Activated CD8-positive, alpha-beta memory T cell treated with anti-CD3 and anti-CD28 coated beads, Interleukin-2, amount 50 U/mL, for 48 hours (primary cell): ENCODE measurements at regions not wholly inside any gene's neighbourhood (a gene's known extent, or its start where the extent isn't known, plus 50 kb on each side); places are given as distances from the start of the nearest gene placed in this dataset.
A peak's percentile ranks its signal among the peaks of the same experiment; 100 is the strongest.
"Not testable (repeated sequence)": the region's sequence is repeated elsewhere in the genome, so short reads cannot be mapped to it uniquely, and the experiment has no call there.

Experiments
- DNase-seq: peaks from one replicate; pipeline ENCODE4 v3.0.0-alpha.2; 2020

DNA sequence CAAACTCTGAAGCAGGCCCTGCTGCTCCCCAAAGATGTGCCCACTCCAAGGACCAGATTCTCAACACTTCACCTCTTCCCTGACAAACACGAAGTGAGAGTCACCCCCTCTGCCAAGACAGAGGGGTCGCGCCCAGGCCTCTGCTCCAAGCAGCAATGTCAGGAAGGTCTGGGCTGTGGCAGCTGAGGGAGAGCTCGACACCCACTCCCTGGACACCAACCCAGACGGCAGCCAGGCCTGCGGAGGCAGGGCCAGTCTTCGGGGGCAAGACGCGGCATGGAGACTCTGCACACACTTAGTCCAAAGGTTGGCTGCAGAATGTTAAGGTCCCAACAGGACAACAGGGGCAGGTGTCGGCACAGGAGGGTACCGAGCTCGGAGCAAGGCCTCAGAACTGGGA, 144.2 kb downstream of the DLL1 start:
- DNase-seq = no peak

DNA sequence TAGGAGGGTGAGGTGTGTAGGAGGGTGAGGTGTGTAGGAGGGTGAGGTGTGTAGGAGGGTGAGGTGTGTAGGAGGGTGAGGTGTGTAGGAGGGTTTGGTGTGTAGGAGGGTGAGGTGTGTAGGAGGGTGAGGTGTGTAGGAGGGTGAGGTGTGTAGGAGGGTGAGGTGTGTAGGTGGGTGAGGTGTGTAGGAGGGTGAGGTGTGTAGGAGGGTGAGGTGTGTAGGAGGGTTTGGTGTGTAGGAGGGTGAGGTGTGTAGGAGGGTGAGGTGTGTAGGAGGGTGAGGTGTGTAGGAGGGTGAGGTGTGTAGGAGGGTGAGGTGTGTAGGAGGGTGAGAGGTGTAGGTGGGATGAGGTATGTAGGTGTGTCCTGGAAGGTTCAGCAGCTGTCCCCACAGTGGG, 144.7 kb downstream of the DLL1 start:
- DNase-seq = not testable (repeated sequence)

DNA sequence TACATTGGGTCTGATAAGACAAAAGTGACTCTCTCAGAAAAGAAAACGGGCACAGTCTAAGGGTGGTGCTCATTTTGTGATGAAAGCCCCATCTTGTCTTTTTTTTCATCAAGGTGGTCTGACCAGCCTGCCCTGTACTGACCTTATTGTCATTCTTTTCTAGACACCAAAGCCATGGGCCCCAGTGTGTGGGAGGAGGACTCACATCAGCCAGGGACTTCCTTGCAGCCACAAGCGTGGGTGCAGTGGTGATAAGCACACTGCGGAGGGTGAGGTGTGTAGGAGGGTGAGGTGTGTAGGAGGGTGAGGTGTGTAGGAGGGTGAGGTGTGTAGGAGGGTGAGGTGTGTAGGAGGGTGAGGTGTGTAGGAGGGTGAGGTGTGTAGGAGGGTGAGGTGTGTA, 145.2 kb downstream of the DLL1 start:
- DNase-seq = not testable (repeated sequence)

DNA sequence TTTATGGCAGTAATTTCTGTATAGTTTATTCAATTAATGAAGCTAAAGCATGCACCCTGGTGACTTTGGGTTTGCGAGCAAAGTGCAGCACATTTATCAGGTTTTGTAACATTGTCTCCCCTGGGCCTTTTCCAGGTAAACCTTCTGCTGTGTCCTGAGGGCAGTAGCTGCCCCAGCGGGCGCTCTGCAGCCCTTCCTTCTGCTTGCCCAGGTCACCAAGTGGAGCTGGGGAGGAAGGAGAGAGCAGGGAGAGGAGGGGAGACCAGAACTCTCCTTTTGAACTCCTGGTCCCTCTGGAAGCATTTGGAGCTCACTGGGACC, 145.6 kb downstream of the DLL1 start:
- no peak for DNase-seq

DNA sequence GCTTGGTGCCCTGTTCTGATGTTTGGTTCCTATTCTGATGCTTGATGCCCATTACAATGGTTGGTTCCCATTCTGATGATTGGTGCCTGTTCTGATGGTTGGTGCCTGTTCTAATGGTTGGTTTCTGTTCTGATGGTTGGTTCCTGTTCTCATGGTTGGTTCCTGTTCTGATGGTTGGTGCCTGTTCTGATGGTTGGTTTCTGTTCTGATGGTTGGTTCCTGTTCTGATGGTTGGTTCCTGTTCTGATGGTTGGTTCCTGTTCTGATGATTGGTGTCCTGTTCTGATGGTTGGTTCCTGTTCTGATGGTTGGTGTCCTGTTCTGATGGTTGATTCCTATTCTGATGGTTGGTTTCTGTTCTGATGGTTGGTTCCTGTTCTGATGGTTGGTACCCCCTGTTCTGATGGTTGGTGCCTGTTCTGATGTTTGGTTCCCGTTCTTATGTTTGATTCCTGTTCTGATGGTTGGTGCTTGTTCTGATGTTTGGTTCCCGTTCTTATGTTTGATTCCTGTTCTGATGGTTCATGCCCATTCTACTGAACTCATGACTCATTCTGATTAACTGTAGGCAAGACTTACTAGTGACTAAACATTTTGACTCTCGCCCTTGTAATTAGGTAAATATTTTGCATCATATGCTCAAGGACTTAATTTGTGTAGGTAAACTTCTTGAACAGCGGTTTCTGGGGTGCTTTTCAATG, 146.2 kb downstream of the DLL1 start:
- DNase-seq = no peak

DNA sequence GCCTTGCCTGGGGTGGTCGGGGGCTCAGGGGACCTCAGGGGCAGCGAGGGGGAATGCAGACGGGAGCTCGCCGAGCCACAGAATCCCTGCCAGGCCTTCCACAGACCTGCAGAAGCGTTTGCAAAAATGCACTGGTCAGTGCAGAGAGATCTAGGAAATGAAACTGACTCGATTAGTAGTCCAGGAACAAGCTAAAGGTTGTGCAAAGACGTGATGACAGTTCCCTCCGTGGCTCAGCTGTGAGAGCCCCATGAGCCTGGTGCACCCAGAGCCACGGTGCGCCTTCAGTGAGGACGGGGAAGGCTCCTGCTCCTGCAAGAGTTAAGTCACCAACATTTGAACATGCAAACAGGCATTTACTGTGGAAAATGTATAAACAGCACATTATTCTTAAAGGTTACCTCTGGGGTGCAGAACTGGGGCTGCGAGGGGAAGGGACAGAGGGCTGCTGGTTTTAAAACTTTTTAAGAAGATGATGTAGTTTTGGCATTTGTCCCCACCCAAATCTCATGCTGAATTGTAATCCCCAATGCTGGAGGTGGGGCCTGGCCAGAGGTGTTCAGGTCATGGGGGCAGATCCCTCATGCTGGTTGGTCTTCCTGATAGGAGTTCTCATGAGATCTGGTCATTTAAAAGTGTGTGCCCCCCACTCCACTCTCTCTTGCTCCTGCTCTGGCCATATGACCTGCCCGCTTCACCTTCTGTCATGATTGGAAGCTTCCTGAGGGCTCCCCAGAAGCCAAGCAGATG, 147.3 kb downstream of the DLL1 start:
- DNase-seq = no peak

DNA sequence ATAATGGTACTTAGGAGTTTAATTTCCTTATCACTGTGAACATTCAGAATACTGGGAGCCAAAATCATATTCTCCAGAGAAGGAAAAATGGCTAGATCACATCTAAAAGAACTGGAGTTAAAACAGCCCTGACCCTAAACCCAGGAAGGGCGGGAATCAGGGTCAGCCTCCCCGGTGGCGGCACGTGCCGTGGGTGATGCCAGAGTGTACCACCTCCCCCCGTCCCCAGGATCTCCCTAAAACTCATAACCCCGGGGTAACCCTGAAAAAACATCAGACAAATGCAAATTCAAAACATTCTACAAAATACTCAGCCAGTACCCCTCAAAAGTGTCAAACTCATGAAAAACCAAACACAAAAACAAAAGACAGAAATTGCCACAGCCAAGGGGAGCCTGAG, 148.3 kb downstream of the DLL1 start:
- DNase-seq = no peak

DNA sequence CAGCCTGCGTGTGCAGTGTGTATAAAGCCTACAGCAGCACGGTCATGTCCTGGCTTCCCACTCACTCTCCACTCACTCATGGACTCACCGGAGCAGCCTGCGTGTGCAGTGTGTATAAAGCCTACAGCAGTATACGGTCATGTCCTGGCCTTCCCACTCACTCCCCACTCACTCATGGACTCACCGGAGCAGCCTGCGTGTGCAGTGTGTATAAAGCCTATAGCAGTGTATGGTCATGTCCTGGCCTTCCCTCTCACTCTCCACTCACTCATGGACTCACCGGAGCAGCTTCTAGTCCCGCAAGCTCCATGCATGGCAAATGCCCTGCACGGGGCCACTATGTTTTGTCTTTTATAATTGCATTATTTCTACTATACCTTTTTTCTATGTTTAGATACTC, 149.8 kb downstream of the DLL1 start:
- DNase-seq = not testable (repeated sequence)

DNA sequence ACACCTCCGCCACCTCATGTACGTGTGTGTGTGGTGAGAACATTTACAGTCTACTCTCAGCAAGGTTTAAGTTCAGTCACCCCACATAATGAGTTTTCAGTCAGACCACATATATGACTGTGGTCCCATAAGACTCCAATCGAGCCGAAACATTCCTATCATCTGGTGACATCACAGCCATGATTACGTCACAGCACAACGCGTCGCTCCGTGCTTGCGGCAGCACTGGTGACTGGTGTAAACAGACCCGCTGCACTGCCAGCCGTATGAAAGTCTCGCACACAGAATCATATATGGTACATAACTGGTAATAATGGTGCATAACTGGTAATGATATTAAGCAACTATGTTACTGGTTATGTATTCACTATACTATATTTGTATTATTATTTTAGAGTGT, 150.7 kb downstream of the DLL1 start:
- no peak for DNase-seq

DNA sequence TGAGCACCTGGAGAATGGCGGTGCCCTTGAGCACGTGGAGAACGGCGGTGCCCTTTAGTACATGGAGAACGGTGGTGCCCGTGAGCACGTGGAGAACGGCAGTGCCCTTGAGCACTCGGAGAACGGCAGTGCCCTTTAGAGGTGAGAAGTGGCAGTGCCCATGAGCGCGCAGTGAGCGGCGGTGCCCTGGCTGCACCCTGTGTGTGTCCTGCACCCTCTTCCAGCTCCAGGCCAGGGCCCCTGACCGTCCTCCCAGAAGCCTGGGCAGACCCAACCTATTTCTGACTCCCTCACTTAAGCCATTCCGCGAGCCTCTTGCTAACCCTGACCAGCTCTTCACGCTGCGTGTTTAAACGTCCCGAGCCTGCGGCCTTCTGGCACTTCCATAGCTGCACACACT, 151.3 kb downstream of the DLL1 start:
- DNase-seq = no peak

DNA sequence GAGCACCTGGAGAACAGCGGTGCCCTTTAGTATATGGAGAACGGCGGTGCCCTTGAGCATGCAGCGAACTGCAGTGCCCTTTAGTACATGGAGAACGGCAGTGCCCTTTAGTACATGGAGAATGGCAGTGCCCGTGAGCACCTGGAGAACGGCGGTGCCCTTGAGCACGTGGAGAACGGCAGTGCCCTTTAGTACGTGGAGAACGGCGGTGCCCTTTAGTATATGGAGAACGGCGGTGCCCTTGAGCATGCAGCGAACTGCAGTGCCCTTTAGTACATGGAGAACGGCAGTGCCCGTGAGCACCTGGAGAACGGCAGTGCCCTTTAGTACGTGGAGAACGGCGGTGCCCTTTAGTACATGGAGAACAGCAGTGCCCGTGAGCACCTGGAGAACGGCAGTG, 151.8 kb downstream of the DLL1 start:
- not testable (repeated sequence) for DNase-seq

DNA sequence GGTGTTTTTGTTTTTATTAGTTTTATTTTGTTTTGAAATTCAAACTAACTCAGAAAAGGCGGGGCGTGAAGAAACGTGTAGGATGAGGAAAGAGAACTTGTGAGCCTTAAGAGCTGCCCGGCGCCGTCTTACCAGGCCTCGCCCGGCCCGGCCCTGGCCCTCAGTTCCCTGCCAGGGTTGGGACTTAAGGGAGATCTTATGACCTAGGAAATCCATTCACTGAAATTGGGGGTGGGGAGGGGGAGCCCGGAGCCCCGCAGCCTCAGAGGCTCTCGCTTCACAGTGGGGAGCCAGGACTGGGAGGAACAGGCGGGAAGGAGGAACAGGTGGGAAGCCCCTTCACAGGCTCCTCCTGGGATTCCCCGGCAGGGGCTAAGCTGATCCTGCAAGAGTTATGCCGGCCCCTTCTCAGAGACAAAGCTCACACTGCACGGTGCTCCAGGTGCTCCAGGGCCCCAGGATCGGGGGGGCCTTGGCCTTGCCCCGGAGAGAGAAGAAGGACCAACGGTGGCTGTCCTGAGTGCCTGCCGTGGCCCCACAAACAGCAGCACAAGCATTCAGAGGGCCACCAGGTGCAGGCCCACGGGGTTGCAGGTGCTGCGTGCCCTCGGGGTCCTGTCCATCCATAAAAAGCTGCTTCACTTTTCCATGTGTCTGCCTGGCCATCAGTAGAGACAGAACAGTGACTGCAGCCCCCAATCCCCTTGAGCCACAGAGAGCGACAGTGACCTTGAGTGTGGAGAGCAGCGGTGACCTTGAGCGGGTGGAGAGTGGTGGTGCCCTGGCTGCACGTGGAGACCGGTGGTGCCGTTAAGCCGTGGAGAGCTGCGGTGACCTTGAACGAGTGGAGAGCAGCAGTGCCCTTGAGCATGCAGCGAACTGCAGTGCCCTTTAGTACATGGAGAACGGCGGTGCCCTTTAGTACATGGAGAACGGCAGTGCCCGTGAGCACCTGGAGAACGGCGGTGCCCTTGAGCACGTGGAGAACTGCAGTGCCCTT, 152.7 kb downstream of the DLL1 start:
- no peak for DNase-seq

DNA sequence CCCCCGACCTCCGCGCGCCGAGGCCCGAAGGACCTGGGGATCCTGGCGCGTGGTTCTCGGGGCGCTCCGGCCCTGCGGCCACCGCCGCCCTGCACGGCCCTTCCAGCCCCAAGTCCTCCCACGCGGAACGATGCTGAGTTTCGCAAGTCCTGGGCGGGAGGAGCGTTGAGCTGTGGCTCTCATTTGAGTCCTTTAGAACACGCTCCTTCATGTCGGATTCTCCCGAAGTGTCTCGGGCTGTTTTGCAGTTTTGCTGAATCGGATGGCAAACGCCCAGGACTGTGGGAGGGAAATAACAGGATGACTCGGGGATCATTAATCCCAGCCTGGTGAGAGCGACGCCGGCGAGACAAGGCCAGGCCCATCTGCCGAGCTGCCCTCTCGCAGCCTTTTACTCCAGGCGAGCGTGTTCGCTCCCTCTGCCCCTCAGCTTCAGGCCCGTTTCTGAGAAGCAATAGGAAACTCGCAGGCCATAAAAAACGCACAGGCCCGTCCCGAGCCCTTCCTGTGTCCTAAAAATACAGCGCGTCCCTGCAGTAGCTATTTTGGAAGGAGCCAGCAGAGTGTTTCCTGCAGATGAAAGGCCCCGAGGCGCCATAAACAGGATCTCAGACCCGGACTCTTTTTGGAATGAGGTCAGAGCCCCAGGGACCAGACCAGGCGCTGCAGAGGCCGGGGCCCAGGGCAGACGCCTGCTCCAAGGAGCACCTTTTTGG, 153.5 kb downstream of the DLL1 start:
- DNase-seq = no peak

DNA sequence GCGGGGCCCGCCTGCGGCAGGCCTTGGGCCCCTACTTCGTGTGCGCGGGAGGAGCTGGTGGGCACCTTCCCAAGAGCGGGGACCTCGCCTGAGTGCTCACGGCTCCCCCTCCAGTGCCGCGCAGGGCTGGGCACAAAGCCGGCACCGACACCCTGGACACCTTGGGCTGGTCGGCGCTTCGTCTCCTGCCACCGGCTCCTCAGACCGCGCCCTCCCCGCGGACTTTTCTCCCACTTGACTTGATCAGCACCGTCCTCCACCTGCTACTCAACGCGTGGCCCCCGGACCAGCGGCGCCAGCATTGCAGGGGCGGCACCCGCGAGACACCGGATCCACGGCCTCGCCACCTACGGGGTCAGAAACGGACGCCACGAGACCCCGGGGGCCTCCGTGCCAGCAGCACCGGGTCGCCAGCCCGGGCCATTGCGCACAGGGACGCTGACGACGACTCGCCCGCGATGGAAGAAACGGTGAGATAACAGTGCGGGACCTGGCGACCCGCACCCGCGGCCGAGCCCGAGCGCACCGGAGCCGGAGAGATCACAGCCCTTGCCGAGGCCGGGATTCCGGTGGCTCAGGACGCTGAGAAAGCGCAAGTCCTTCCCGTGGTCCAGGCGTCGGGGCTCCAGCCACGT, 154.2 kb downstream of the DLL1 start:
- DNase-seq = no peak

DNA sequence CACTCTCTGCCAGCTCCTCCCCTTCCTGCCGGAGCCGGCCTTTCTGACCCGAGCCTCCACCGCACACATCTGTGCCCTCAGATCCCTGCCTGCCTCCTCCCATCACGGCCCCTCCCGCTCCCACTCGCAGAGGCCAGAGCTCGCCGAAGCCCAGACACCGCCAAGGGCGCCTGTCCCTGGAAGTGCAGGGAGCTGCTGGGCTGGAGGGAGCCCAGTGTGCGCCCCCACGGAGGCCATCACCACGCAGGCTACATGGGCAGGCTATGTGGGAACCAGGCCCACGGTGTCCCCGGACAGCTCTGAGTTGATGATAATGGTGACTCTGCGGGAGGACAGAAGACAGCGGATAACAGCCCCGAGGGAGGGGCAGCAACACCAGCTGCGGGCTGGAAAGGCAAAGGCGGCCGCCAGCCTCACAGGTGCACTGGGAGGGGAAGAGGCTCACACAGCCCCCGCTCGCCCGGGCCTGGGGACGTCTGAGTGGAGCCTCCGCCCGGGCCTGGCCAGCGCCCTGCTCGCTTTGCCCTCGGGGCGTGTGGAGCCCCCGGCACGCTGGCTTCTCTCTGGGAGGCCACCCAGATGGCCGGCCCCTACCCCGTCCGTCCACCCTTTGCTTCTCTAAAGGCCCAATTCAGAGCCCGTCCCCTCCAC, 154.9 kb downstream of the DLL1 start:
- no peak for DNase-seq

DNA sequence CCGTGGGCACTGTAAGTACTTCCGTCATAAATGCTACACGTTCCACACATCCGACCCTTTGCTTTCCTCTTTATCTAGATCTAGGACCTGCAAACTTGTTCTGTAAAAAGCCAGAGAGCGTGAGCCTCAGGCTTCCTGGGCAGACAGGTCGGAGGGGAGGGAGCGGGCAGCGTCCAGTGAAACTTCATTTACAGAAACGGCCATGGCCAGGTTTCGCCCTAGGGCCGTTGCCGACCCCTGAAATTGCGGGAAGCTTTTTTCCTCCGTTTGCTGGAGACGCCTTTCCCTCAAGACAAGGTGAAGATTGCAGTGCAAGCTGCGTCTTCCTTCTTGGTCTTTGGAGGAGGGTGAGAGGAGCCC, 155.4 kb downstream of the DLL1 start:
- no peak for DNase-seq

DNA sequence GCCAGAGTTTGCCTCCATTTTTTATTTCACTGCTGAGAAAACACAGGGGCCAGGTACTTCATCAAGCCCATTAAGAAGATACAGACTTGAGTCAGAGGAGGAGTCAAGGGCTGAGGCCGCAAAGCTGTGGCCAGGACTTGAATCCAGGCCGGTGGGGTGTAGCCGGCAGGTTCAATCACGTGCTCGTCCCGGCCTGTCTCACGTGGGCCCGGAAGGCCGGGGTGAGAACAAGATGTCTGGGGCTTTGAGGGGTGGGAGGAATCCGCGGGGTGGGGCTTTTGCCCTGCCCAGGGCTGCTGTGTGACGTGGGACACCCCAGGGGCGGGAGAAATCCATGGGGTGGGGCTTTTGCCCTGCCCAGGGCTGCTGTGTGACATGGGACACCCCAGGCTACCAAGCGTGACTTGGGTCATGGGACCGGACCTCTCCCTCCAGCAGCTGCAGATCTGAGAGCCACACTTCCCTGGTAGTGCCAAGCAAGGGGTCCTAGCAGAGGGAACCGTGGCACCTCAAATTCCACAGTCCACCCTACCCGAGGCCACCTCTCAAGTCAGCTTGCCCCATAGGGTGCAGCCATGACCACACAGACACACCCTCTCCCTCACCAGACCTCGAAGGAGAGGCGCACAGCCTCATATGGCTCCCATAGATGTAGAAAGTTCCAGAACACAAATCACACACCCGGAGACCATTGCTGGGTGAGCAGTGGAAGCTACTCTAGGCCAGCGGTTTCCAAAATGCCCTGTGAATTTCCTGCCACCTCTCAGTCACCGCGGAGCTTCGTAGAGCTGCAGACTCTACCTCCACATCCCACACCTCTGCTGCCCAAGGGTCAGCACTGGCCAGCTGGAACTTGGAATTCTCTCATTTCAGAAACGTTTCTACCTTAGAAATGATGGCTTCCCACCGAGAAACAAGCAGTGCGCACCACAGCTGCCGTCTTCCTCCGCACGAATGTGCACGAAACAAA, 156.1 kb downstream of the DLL1 start:
- no peak for DNase-seq

DNA sequence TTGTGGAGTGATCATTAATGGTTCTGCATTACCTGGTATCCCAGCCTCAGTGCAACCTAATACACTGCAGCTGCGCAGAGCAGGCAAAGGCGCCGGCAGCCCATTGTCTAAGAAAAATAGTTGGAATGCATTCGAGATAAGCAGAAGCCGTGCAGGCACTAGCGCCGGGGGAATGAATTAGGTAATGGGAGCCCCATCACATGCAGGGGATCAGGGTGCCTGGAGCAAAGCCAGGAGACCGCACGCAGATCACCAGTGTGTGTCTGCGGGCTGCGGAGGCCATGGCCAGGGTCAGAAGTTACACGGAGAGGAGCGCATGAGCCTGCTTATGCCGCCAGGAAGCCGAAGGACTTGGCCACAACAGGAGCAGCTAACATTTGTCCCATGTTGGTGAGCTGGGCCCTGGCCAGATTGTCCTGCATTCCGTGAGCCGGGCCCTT, 156.8 kb downstream of the DLL1 start:
- DNase-seq = peak; percentile 29

DNA sequence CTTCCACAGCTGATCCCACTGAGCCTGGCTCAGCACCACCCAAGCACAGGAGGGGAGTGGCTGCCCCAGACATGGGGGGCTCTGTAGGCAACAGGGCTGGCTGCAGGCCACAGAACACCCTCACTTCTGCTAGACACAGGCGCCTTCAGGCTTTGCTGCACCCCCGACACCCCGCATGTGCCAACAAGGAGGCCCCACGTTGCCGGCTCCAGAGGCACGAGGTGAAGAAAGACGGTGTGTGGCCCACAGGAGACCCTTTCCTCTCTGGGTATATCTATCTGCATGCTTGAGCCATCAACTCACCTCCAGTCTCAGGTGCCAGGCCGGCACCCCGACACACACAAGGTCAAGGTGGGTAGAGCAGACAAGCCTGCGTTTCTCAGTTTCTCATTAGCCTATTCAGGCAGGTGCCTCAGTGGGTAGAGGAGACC, 158.3 kb downstream of the DLL1 start:
- peak; percentile 43 for DNase-seq

DNA sequence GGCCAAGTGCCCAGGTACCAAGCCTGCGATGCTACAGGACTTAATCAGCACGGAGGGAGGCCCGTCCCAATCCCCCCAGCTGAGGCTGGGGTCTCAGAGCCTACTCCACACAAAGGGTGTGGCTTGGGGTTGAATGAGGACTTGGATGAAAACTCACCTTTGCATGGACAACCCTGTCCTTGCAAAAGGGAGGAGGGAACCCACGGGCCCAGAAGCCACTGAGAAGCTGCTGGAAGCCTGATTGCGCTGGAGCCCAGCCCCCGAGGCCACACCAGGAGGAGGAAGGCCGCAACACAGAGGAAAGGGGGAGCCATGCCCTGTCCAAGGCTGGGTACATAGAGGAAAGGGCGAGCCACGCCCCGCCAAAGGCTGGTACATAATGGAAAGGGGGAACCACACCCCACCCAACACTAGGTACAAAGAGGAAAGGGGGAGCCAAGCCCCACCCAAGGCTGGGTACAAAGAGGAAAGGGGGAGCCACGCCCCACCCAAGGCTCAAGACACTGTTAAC, 158.8 kb downstream of the DLL1 start:
- no peak for DNase-seq
